Activated T-cell treated with anti-CD3 and anti-CD28 coated beads for 48 hours (primary cell): ENCODE measurements at regions not wholly inside any gene's neighbourhood (a gene's known extent, or its start where the extent isn't known, plus 50 kb on each side); places are given as distances from the start of the nearest gene placed in this dataset.
"Not testable (repeated sequence)": the region's sequence is repeated elsewhere in the genome, so short reads cannot be mapped to it uniquely, and the experiment has no call there.

ENCODE experiments used
- DNase-seq: peaks from one replicate; pipeline ENCODE4 v3.0.0-alpha.2; 2020; ENCODE audit warnings: low read depth

- DNase-seq = not testable (repeated sequence)
Measured at GRCh38 chr6:133790756-133791155, 98.2 kb upstream of the TCF21 start.

GRCh38 chr6:133795051-133795450, 93.9 kb upstream of the TCF21 start:
- DNase-seq = not testable (repeated sequence)

- no peak for DNase-seq
Measured at GRCh38 chr6:133796235-133796634, 92.7 kb upstream of the TCF21 start.

GRCh38 chr6:133799043-133799442, 89.9 kb upstream of the TCF21 start:
- DNase-seq = no peak

- no peak for DNase-seq
Measured at GRCh38 chr6:133802861-133803260, 86.1 kb upstream of the TCF21 start.

GRCh38 chr6:133804265-133804664, 84.6 kb upstream of the TCF21 start:
- no peak for DNase-seq

GRCh38 chr6:133805876-133806275, 83.0 kb upstream of the TCF21 start:
- DNase-seq = no peak

- DNase-seq = no peak
Measured at GRCh38 chr6:133806382-133807140, 82.4 kb upstream of the TCF21 start.

- no peak for DNase-seq
Measured at GRCh38 chr6:133807501-133807900, 81.4 kb upstream of the TCF21 start.

GRCh38 chr6:133809406-133809805, 79.5 kb upstream of the TCF21 start:
- DNase-seq = no peak

GRCh38 chr6:133811557-133811956, 77.4 kb upstream of the TCF21 start:
- no peak for DNase-seq

- not testable (repeated sequence) for DNase-seq
Measured at GRCh38 chr6:133812446-133812845, 76.5 kb upstream of the TCF21 start.

- DNase-seq = no peak
Measured at GRCh38 chr6:133814238-133814637, 74.7 kb upstream of the TCF21 start.

- DNase-seq = no peak
Measured at GRCh38 chr6:133814797-133815196, 74.1 kb upstream of the TCF21 start.

GRCh38 chr6:133815313-133815712, 73.6 kb upstream of the TCF21 start:
- DNase-seq = no peak

- DNase-seq = no peak
Measured at GRCh38 chr6:133816171-133816570, 72.7 kb upstream of the TCF21 start.

GRCh38 chr6:133817460-133818047, 71.4 kb upstream of the TCF21 start:
- peak; percentile 31 for DNase-seq

GRCh38 chr6:133818320-133818719, 70.6 kb upstream of the TCF21 start:
- no peak for DNase-seq

GRCh38 chr6:133820208-133820607, 68.7 kb upstream of the TCF21 start:
- no peak for DNase-seq

- DNase-seq = no peak
Measured at GRCh38 chr6:133827766-133828165, 61.1 kb upstream of the TCF21 start.

GRCh38 chr6:133833949-133834359, 55.0 kb upstream of the TCF21 start:
- DNase-seq = no peak

GRCh38 chr6:133834472-133835170, 54.3 kb upstream of the TCF21 start:
- DNase-seq = no peak

- DNase-seq = no peak
Measured at GRCh38 chr6:133835901-133836300, 53.0 kb upstream of the TCF21 start.
